ENCODE measurements at regions not wholly inside any gene's neighbourhood (a gene's known extent, or its start where the extent isn't known, plus 50 kb on each side); places are given as distances from the start of the nearest gene placed in this dataset.

DNA sequence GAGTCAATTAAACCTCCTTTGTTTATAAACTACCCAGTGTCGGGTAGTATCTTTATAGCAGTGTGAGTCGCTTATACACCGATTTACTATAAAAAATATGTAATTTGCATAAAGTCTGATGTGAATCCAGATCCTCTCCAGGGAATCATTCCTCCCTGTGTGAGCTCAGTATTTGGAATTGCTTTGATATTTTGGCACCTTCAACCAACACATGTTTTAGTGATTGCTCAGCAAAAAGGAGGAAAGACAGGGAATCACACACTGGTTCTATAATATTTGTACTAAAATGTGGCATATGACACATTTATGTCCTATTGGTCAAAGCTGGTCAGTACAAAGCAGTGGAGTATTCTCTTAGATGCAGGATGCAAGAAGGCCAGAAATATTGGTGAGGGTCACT, 703.9 kb upstream of the ATXN7L3B start:
- TF ChIP-seq, protein P1, sequence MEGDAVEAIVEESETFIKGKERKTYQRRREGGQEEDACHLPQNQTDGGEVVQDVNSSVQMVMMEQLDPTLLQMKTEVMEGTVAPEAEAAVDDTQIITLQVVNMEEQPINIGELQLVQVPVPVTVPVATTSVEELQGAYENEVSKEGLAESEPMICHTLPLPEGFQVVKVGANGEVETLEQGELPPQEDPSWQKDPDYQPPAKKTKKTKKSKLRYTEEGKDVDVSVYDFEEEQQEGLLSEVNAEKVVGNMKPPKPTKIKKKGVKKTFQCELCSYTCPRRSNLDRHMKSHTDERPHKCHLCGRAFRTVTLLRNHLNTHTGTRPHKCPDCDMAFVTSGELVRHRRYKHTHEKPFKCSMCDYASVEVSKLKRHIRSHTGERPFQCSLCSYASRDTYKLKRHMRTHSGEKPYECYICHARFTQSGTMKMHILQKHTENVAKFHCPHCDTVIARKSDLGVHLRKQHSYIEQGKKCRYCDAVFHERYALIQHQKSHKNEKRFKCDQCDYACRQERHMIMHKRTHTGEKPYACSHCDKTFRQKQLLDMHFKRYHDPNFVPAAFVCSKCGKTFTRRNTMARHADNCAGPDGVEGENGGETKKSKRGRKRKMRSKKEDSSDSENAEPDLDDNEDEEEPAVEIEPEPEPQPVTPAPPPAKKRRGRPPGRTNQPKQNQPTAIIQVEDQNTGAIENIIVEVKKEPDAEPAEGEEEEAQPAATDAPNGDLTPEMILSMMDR (IDR thresholded peaks at IDR 0.05) = no peak
- no peak for TF ChIP-seq EP300 (IDR thresholded peaks at IDR 0.05)
- TF ChIP-seq POLR2AphosphoS5 (IDR thresholded peaks at IDR 0.05) = no peak
